ENCODE measurements at regions not wholly inside any gene's neighbourhood (a gene's known extent, or its start where the extent isn't known, plus 50 kb on each side); places are given as distances from the start of the nearest gene placed in this dataset.

DNA sequence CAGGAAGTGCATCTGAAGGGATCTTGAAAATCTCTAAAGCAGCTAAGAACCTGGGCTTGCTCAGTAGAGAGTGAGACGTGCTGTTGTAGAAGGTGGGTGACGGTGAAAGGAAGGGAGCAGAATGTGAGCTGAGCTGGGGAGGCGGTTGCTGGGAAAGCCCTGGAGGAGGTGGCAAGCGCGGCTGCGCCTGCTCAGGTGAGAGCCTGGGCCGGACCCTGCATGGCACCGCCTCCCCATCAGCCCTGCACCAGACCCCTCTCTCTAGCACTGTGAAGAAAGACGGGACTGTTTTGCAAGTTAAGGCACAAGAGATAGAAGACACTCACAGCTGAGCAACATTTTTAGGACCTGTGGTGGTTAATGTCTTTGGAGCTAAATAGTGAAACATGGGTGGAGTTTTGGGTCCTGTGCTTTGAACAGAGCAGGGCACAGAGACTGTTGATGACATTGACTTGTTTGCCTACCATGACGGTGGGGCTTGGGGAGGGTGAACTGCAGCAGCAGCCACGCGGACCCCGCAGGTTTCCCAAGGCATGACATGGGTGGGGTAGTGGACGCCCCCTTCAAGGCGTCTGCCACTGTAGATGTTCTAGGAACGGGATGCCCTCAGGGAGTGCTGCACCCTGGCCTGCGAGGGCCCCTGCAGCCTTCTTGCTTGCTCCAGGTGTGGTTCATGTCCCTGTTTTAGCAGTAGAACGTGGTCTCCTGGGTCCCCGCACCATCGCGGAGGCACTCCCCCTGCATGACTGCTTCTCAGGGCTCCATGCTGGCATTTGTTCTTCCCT, 245.3 kb downstream of the TSN start:
- TF ChIP-seq, protein P1, sequence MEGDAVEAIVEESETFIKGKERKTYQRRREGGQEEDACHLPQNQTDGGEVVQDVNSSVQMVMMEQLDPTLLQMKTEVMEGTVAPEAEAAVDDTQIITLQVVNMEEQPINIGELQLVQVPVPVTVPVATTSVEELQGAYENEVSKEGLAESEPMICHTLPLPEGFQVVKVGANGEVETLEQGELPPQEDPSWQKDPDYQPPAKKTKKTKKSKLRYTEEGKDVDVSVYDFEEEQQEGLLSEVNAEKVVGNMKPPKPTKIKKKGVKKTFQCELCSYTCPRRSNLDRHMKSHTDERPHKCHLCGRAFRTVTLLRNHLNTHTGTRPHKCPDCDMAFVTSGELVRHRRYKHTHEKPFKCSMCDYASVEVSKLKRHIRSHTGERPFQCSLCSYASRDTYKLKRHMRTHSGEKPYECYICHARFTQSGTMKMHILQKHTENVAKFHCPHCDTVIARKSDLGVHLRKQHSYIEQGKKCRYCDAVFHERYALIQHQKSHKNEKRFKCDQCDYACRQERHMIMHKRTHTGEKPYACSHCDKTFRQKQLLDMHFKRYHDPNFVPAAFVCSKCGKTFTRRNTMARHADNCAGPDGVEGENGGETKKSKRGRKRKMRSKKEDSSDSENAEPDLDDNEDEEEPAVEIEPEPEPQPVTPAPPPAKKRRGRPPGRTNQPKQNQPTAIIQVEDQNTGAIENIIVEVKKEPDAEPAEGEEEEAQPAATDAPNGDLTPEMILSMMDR (IDR thresholded peaks at IDR 0.05) = no peak
- TF ChIP-seq EZH2phosphoT487 (IDR thresholded peaks at IDR 0.05) (no peak), EZH2 (IDR thresholded peaks at IDR 0.05) (no peak)

All from neural progenitor cell (in vitro differentiated cells).